HG03196 (cell line): ENCODE measurements at regions not wholly inside any gene's neighbourhood (a gene's known extent, or its start where the extent isn't known, plus 50 kb on each side); places are given as distances from the start of the nearest gene placed in this dataset.
"Not testable (repeated sequence)": the region's sequence is repeated elsewhere in the genome, so short reads cannot be mapped to it uniquely, and the experiment has no call there.

Source experiments
- ATAC-seq: cut with Tn5 transposase; IDR thresholded peaks from one replicate; pipeline ENCODE4 v1.9.1; 2021; ENCODE audit not compliant: unreplicated experiment

- peak; percentile 92 for ATAC-seq
These were observed 144.7 kb downstream of the ALX1 start for GRCh38 chr12:85424581-85425348.

GRCh38 chr12:85425349-85425612 lies 145.3 kb downstream of the ALX1 start:
- no peak for ATAC-seq

- no peak for ATAC-seq
These were observed 145.9 kb downstream of the ALX1 start for GRCh38 chr12:85425926-85426325.

GRCh38 chr12:85433148-85433547 lies 153.1 kb downstream of the ALX1 start:
- ATAC-seq: not testable (repeated sequence)

GRCh38 chr12:85440271-85440670 lies 160.3 kb downstream of the ALX1 start:
- ATAC-seq: no peak

GRCh38 chr12:85441025-85441424 lies 161.0 kb downstream of the ALX1 start:
- no peak for ATAC-seq

- no peak for ATAC-seq
These were observed 161.7 kb downstream of the ALX1 start for GRCh38 chr12:85441741-85442140.

GRCh38 chr12:85445060-85445938 lies 165.3 kb downstream of the ALX1 start:
- no peak for ATAC-seq

- ATAC-seq: no peak
These were observed 168.0 kb downstream of the ALX1 start for GRCh38 chr12:85448031-85448430.

- ATAC-seq: no peak
These were observed 168.6 kb downstream of the ALX1 start for GRCh38 chr12:85448548-85449139.

GRCh38 chr12:85457016-85457415 lies 177.0 kb downstream of the ALX1 start:
- ATAC-seq: no peak

GRCh38 chr12:85461127-85461526 lies 181.1 kb downstream of the ALX1 start:
- ATAC-seq: no peak

- ATAC-seq: no peak
These were observed 182.9 kb downstream of the ALX1 start for GRCh38 chr12:85462888-85463287.

GRCh38 chr12:85466890-85467289 lies 186.9 kb downstream of the ALX1 start:
- no peak for ATAC-seq

GRCh38 chr12:85468356-85469157 lies 188.5 kb downstream of the ALX1 start:
- peak; percentile 94 for ATAC-seq

GRCh38 chr12:85469158-85470086 lies 189.4 kb downstream of the ALX1 start:
- ATAC-seq: not testable (repeated sequence)

GRCh38 chr12:85475277-85475676 lies 195.3 kb downstream of the ALX1 start:
- not testable (repeated sequence) for ATAC-seq

- ATAC-seq: no peak
These were observed 196.7 kb downstream of the ALX1 start for GRCh38 chr12:85476756-85477155.

- ATAC-seq: no peak
These were observed 204.4 kb downstream of the ALX1 start for GRCh38 chr12:85484387-85484786.

GRCh38 chr12:85489194-85489593 lies 209.2 kb downstream of the ALX1 start:
- no peak for ATAC-seq
